ENCODE measurements at regions not wholly inside any gene's neighbourhood (a gene's known extent, or its start where the extent isn't known, plus 50 kb on each side); places are given as distances from the start of the nearest gene placed in this dataset.

GRCh38 chr9:93372391-93372790, 79.1 kb upstream of the FAM120A start:
- no peak for TF ChIP-seq CTCF (IDR thresholded peaks at IDR 0.05; ENCODE audit: control insufficient read depth, insufficient read depth, low read depth, low read length, missing control alignments)
- H3K4me3 ChIP-seq (ENCODE audit: control insufficient read depth, low read depth, low read length), result no peak overlapping the region
- DNase-seq (ENCODE audit: low read depth), result no peak

GRCh38 chr9:93376411-93376810, 75.1 kb upstream of the FAM120A start:
- TF ChIP-seq CTCF (IDR thresholded peaks at IDR 0.05; ENCODE audit: control insufficient read depth, insufficient read depth, low read depth, low read length, missing control alignments), result no peak
- no peak overlapping the region for H3K4me3 ChIP-seq (ENCODE audit: control insufficient read depth, low read depth, low read length)
- DNase-seq (ENCODE audit: low read depth), result no peak

GRCh38 chr9:93378276-93378675, 73.2 kb upstream of the FAM120A start:
- no peak overlapping the region for H3K4me3 ChIP-seq (ENCODE audit: control insufficient read depth, low read depth, low read length)
- TF ChIP-seq CTCF (IDR thresholded peaks at IDR 0.05; ENCODE audit: control insufficient read depth, insufficient read depth, low read depth, low read length, missing control alignments), result no peak
- DNase-seq (ENCODE audit: low read depth), result no peak

DNA sequence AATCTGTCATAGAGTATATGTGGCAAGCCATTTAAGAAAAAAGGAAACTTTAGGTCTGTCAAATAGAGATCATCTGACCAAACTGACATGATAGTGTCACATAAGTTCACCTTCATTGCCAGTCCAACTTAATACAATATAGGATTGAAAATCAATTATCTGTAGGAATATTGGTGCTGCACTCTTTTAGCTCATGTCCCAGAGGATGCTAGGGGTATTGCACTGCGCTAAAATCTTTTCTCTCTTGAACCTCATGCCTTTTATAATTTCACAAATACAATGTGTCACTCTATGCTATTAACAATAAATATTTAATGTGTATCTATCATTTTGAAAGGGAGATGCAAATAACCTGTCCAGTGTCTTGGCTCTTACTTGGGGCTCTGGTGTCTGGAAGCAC, 72.4 kb upstream of the FAM120A start:
- H3K4me3 ChIP-seq (ENCODE audit: control insufficient read depth, low read depth, low read length), result no peak overlapping the region
- peak; percentile 14 for TF ChIP-seq CTCF (IDR thresholded peaks at IDR 0.05; ENCODE audit: control insufficient read depth, insufficient read depth, low read depth, low read length, missing control alignments)
- no peak for DNase-seq (ENCODE audit: low read depth)

- TF ChIP-seq CTCF (IDR thresholded peaks at IDR 0.05; ENCODE audit: control insufficient read depth, insufficient read depth, low read depth, low read length, missing control alignments), result no peak
- DNase-seq (ENCODE audit: low read depth), result no peak
- no peak overlapping the region for H3K4me3 ChIP-seq (ENCODE audit: control insufficient read depth, low read depth, low read length)
Measured at GRCh38 chr9:93380410-93381060, 71.0 kb upstream of the FAM120A start.

DNA sequence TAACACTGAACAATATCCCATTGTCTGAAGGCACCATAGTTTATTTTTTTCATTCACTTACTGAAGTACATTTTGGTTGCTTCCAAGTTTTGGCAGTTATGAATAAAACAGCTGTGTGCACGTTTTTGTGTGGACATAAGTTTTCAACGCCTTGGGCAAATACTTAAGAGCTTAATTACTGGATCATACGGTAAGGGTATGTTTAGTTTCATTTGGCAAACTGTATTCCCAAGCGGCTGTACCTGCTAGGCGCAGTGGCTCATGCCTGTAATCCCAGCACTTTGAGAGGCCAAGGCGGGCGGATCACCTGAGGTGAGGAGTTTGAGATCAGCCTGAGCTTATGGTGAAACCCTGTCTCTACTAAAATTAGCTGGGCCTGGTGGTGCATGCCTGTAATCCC, 63.7 kb upstream of the FAM120A start:
- H3K4me3 ChIP-seq (ENCODE audit: control insufficient read depth, low read depth, low read length), result no peak overlapping the region
- no peak for DNase-seq (ENCODE audit: low read depth)
- no peak for TF ChIP-seq CTCF (IDR thresholded peaks at IDR 0.05; ENCODE audit: control insufficient read depth, insufficient read depth, low read depth, low read length, missing control alignments)
